GM19463 (cell line): ENCODE measurements at regions not wholly inside any gene's neighbourhood (a gene's known extent, or its start where the extent isn't known, plus 50 kb on each side); places are given as distances from the start of the nearest gene placed in this dataset.

Source experiments
- ATAC-seq: cut with Tn5 transposase; IDR thresholded peaks from one replicate; pipeline ENCODE4 v1.9.1; 2021; ENCODE audit warnings: mild to moderate bottlenecking, moderate library complexity; ENCODE audit not compliant: unreplicated experiment

DNA sequence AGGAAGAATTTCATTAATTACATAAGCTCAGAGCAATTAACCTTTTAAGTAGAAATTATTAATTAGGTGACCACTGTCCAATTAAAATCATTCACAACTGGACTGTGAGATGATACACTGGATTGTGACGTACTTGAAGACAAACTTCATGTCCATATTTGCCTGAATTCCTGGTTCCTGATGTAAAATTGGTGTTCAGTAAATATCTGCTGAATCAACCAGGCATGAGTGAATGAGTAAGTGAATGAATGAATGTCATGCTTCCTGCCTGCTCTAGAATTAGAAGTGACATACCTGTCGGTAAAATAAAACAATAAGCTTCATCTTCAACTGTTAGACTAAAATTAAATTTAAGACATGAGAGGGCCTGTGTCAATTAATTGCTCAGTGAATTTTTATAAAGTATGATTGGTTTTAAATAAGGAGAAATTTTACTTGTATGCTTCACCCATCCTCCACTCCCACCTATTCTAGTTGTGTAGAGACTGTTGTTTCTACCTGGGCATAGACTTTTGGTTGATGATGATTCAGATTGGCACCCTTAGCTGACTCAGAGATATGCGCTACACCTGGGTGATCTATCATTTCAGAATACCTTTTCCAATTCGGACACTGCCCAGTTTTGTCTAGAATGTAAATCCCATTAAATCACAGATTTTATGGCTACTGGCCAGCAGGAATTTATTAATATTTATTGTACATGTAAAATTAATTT, 56.9 kb upstream of the PTGS2 start:
- ATAC-seq = no peak

DNA sequence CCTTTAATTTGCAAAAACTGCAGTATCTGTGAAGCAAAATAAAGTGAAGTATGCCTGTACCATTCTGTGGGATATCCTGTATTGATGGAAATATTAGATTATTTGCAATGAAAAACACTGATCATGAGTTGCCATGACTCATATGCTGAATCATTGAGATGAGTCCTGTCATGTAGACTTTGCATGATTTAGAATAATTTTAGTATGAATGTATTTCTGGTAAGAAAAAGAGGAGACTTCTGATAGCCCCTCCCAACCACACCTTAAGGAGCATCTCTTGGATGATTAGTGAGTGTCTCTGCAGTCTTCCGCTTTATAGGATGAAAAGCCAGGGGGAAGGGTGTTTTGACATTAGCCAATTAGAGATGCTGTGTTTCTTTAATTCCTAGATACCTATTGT, 55.2 kb upstream of the PTGS2 start:
- no peak for ATAC-seq

DNA sequence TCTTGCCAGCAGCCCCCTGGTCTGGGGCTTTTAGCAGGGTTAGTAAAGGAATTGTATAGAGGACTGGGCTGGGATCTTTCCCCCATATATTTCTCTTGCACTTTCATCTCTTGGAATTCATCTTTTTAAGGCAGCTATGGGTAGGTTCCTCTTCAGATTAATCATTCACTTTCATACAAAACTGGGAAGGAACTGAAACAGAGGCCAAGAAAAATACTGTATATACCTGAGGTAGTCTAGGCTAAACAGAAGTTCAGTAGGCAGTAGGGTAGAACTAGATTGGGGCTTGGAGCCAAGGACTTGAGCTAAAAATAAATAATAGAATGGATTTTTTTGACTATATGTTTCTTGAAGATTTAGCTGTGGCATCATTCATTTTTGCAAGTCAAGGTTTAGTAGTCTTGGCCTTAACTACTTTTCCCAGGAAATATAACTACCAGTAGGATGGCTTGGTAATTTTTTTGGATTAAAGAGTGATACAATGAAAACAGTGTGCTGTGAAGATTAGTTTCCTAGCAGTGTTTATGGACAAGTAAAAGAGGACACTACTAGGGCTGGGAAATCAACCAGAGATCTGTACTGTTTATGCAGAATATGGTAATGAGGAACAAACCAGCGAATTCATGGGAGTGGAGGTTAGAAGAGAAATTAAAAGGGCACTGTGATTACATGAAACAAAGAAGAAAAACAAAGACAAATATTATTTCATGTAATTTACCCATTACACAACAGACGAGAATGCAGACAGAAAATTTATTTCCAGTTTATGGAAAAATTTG, 50.9 kb upstream of the PTGS2 start:
- ATAC-seq = no peak
